GM21381 (cell line): ENCODE measurements at regions not wholly inside any gene's neighbourhood (a gene's known extent, or its start where the extent isn't known, plus 50 kb on each side); places are given as distances from the start of the nearest gene placed in this dataset.

Experiments
- ATAC-seq: cut with Tn5 transposase; IDR thresholded peaks from one replicate; pipeline ENCODE4 v1.9.1; 2021; ENCODE audit warnings: mild to moderate bottlenecking, moderate library complexity; ENCODE audit not compliant: unreplicated experiment

DNA sequence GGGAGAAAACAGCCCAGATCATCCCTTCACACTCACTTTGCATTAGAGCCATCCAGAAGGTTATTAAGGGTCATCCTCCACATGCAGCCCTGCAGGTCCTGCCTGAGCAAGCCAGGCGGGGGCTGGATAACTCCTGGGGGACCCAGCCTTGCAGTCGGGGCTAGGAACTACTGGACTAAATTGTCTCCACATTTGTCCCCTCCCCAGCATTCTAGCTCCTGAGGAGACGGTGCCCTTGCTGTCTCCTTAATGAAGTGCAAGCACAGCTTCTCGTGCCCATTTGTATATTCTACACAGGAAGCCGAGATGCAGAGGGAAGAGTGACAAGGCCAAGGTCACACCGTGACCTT, 185.2 kb downstream of the C16orf95 start:
- no peak for ATAC-seq

DNA sequence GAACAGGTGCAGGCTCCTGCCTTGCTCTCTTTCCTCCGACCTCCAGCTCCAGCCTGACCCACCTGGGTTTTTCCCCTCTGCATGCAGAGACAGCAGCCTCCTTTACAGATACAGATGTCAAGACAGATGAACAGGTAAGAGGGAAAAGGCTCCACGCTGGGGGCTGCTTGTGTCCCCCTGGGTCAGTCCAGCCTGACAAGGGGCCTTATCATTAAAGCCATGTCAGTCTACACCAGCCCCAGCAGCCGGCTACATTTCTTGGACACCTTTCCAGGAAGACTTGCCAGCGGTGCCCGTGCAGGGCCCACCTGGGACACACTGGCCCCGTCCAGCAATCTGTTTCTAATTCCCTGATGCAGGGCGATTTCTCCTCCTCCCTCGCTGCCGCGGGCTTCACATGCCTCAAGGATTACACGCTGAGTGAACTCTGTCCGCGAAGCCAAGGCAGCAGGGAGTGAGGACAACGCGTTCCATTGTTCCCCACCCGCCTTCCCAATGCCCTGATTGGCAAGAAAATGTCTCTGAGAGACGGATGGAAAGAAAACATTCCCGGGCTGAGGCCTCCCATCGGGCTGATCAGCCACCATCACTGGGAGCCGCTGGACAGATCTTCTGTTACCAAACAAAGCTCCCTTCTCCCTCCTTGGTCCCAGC, 184.7 kb downstream of the C16orf95 start:
- no peak for ATAC-seq

DNA sequence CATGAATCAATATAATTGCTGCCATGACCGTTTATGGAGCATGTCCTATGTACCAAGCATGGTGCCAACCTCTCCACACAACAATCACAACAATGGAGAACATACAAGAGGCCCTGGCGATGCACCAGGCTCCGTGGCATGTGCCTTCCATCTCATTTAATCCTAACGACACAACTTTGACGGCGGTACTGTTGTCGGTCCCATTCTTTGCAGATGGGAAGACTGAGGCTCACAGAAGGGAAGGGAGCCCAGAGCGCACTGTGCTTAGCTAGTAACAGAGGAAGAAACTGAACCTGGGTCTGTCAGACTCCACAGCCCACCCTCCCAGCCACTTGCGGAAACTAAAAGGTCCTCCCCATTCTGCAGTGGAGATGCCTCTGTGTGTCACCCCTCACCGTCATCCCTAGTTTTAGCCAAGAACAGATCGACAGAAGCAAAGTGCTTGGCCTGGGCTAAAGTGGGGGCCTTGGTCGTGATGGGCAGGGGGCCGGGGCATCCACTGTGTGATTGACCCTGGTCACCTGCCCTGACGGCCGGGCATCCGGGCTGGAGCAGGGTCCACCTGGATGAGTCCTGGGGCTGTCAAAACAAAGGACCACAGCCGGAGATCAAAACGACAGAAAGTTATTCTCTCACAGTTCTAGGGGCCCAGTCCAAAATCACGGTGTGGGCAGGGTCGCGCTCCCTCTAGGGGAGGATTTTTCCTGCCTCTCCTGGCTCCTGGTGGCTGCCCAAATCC, 183.9 kb downstream of the C16orf95 start:
- ATAC-seq, result no peak

DNA sequence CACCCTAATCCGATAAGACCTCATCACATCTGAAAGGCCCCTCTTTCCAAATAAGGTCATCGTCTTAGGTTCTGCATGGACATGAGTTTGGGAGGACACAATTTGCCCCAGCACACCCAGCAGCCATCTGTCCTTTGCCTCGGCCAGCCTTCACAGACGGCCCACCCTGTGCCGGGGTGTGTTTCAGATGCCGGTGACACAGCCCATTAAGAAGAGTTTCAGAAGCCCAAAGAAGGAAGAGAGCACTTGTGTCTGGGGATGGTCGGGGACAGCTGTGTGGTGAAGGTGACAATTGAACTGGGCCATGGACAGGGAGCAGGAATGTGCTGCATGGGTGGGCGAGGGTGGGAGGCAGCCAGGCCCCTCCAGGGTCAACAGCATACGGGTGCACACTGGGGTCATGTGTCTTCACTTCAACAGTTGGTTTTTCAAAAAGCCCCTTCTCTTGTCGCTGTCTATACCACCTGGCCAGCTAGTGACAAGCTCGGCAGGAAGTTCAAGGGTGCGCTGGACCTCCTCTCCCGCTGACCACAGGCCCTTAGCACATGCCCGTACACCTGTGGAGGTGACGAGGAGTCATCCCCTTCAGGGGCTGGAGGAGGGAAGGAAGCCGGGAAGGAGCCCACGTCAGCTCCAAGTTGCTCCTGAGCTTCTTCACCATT, 183.1 kb downstream of the C16orf95 start:
- ATAC-seq, result no peak

DNA sequence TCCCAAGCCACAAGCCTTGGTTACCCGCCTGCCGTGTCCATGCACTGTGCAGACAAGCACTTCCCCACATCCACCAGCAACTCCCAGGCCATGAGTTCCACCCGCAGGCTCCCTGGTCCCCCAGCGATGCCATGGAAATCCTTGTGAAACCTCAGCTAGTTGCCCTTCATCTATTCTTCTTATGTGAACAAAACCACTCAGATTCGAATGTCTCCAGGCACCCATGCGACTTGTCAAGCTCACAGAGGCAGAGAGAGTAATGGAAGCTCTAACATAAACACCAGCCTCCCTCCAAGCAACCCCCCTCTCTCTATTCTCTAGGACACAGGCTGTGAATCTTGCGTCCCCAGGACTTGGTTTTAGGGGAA, 182.6 kb downstream of the C16orf95 start:
- ATAC-seq, result no peak

DNA sequence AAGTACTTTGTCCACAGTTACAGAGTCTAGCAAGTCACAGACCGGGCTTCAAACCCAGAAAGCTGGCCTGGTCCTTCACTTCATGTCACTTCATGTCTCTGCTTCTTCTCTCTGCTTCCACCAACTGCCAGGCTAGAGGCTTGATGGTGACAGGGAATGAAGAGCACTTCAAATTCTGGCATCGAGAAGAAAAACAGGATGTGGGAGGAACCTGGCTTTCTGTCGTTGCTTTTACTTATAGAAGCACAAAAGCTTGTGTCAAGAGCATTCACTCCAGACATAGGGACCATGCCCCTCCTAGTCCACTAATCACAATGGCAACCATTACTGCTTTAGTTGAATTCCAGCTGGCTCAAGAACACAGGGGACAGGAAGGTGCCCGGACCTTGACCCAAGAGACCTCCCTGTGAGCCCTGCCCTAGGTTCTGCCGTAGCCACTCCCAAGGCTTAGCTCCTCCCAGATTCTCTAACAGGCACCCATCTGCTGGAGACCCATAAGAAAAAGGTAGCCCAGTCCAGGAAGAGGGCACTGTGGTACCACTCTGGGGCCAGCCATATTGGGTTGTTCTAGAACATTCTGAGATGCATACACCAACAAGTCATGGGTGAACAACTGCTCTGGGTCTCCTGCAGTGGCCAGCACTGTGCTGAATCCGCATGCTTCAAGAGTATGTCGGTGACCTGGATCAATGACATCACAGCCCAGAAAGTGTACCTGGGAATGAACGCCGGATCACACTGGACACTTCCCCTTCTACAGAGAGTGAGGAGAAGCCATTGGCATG, 181.8 kb downstream of the C16orf95 start:
- ATAC-seq, result no peak

DNA sequence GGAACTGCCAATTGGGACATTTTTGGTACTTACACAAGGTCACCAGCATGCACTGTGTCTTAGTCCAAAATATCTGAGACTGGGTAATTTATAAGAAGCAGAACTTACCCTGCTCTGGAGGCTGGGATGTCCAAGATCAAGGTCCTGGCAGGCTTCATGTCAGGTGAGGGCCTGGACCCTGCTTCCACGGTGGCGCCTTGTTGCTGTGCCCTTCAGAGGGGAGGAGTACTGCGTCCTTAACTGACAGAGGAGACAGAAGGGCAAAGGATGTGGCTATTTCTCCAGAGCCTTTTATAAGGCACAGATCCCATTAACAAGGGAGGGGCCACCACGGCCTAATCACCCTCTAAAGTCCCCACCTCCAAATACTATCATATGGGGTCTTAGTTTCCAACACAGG, 178.9 kb downstream of the C16orf95 start:
- ATAC-seq, result no peak

DNA sequence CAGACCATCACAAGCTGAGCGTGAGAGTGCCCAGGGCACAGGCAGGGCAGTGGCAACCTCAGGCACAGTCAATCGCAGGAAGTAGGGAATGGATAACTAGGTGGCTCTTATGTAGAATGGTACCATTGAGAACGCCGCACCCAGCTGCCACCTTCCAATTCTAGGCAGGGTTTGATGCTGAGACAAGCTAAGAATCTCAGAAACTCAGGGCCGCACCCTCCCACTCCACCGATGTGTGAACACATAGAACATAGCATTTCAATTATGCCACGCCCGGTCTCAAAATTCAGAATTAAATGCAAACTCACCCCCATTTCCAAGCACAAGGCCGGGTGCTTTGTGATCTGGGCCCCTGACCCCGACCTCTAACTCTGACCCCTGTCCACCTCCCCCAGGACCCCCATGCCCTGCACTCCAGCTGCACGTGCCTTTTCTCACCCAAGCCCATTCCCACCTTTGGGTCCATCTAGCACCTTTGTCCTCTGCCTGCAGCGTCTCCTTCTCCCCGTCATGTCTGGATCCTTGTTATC, 178.4 kb downstream of the C16orf95 start:
- no peak for ATAC-seq

DNA sequence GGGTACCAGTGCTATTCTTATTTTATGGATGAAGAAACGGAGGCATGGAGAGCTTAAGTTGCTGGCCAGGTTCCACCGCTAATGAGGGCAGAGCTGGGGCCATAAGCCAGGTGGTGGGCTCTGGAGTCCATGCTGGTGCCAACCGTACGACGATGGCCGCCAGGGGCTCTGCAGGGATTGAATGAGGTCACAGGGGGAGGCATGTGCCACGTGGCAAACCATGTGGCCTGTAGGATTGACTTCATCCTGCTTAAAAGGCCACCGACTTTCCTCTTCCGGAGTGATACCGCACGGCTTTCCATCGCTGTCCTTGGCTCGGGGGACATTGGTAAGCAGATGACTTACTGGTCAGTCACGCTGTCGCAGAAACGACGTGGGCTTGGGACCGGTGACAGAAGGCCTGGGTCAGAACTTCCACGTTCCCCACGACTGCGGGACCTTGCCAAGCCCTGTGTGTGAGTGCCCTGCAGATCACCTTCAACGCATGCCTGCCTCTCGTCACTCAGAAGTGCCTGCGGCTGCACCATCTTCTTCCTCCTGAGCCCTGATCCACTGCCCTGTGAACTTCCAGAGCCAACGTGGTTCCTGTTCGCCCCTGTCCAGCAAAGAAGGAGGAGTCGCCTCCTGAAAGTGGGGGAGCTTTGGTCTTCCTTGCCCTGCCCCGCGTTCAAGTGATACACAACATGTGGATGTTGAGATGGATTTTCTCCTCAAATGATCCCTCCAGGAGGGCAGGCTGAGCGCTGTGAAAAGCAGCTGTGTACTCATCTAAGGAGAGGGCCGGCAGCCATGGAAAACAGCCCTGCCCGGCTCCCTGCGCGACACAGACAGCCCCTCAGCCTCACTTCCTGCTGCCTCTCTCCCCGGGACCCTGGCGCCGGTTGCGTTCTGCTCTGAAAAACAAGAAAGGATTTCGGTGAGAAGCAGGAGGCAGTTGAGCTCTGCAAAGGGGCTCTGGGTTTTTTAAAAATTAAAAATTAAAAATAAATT, 176.7 kb downstream of the C16orf95 start:
- no peak for ATAC-seq

DNA sequence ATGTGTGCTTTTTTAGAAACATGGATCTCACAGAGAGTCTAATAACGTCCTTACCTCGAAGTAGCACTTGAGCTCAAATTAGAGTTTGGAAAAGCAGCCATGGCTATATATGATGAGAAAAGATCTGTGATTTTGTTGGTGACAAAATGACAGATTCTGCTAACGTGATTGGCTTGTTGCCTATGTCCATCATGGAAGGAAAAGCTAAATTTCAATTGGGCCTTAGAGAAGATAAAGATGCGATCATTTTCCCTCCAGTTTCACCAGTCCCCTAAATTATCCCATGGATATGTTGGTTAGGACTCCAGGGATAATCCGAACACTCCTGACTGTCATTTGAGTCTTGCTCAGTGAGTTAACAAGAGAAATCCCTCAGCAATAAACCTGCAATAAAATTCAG, 175.8 kb downstream of the C16orf95 start:
- no peak for ATAC-seq

DNA sequence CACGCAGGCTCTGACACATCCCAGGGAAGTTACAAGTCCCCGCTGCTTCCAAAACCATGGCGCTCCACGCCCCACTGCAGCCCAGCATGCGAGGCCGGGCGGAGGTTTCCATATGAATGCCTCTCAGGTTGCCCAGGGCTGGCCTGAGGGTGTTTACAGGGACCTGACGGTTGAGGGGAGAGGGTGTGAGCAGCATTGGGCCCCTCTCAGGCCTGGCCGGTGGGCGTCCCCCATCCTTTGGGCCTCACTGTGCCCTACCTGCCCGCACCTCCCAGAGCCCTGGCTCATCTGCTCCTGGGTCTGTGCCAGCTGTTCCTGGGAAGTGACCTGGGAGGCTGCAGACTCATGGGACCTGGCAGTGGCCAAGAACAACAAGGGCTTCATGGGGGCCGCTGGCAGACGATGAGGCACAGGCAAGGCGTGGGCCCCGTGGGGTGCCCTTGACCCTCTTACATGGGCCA, 173.5 kb downstream of the C16orf95 start:
- no peak for ATAC-seq

DNA sequence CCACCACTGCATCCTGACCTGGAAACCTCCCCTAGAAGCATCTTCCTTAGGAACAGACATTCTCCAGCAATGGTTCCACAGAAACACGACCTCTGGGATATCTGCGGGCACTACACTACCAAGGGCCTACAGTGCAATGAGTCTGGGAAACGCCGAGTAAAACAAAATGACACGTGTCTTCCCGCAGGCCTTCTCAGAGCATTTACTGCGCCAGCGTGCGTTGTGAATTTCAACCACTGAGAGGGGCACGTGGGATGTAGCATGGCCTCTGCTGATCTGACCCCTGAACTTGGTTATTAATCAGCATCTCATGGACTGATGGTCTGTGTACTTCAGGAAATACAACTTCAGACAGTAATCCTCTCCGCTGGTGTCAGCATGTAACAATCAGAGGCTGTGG, 173.0 kb downstream of the C16orf95 start:
- no peak for ATAC-seq

DNA sequence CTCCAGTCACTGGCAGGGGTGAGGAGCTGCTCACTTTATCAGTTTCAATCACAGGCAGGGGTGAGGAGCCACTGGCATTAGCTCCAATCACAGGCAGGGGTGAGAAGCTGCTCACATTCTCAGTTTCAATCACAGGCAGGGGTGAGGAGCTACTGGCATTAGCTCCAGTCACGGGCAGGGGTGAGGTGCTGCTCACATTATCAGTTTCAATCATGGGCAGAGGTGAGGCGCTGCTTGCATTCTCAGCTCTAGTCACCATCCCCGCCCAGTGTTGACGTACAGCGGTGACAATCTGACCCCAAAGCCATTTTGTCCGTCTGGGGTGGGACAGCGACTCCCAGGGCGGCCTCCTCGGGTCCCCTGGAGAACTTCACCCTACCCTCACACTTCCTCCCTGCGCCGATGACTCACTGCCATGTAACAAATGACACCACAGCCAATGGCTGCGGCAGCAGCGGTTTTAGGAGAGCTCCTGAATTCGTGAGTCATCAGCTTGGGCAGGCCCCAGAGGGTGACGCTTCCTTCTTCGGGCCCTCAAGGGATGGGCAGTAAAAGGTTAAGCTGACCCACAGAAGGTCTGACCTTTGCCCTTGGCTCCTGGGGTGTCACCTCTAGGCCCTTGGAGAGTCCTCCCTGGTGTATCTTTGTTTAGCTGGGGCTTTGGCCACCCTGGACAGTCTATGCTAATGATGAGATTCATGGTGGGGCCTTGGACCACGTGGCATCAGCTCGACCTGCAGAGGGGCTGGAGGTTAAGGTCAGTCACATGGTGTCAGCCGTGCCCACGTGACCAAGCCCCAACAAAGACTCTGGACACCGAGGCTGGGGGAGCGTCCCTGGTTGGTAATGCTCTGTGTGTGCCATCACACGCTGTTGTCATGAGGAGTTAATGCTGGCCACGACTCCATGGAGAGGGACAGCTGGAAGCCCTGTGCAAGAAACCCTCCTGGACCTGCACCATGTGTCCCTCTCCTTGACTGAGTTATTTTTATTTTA, 171.7 kb downstream of the C16orf95 start:
- no peak for ATAC-seq

DNA sequence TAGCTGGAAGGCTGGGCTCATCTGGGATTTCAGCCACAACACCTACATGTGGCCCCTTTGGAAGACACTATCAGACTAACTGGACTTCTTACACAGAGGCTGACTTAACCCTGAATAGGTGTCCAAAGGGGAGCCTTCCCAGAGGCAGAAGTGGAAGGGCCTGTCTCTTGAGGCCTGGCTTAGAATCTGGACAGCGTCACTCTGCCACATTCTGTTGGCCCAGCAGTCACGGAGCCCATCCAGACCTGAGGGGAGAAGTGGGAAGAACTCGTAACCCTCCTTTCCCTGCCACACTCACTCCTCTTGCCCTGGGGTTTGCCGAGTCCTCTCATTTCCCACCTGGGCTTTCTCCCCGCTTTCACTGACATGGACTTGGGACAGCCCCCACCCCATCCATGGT, 170.5 kb downstream of the C16orf95 start:
- no peak for ATAC-seq

DNA sequence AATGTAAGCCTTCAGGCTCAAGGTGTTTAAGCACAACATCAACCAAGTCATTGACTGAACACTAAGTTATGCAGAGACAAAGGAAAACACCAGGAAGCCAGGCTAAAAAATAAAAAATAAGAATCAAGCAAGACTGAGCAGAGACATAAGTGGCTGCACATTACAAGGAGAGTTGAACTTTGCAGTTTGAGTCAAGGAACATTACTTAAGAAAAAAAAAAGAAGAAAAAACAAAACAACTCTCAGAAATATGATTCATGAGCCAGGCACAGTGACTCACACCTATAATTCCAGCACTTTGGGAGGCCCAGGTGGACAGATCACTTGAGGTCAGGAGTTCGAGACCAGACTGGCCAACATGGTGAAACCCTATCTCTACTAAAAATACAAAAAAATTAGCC, 168.1 kb downstream of the C16orf95 start:
- ATAC-seq, result no peak

DNA sequence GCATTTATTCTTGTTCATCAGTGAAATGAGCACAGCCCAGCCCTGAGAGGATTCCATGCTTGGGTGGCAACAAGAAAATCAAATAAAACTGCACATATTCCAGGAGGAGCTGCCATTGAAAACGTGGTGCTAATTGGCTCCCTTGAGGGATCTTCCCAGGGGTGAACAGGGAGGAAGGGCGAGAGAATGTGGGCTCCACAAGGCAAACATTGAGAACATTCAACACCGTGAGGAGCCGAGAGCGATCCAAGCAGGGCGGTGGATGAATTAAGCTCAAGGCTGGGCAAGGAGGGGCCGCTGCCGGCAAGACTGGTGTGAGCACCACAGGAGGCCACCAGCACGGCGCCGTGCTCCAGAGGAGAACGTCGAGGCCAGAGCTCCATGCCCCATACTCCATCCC, 166.9 kb downstream of the C16orf95 start:
- ATAC-seq, result no peak

DNA sequence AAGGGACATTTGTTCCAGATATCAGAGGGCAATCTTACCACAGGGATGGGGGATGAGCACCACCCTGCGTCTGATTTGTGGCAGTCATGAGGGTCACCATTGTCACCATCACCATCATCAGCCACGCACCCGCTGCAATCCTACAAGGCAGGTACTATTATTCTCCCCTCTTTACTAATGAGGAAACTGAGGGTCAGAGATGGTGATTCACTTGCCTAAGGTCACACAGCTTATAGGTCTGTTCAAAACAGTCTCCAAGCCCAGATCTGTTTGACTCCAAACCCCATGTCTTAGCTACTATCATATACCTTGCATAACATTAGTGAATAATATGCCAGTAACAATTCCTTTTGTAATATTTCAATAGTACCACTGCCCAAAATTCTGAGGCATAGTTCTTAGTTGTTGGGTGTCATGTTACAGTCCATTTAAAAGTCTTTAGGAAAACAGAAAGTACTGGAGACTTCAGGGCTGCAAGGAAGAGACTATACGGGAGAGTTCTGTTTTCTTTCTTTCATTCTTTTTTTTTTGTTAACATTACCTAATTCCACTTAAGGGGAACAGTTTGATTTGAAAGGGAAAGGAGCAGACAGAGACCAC, 166.4 kb downstream of the C16orf95 start:
- ATAC-seq, result no peak

DNA sequence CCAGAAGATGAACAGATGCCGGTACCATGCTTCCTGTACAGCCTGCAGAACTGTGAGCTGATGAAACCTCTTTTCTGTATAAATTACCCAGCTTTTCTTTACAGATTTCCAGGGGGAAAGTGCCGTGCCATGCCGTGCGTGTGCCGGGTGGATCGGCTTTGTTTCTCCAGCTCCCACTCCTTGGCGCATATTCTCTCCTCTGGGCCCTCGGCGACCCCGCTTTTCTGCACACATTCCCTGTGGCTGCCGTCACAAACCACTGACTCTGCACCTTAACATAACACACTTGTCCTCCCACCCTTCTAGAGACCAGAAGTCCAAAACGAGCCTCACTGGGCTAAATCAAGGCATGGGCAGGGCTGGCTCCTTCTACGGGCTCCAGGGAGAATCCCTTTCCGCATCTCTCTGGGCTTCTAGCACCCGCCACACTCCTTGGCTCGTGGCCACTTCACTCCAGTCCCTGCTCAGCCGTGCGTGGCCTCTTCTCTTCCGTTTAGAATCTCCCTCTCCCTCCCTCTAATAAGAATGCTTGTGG, 164.9 kb downstream of the C16orf95 start:
- no peak for ATAC-seq
